SK-N-SH (cell line): ENCODE measurements at regions not wholly inside any gene's neighbourhood (a gene's known extent, or its start where the extent isn't known, plus 50 kb on each side); places are given as distances from the start of the nearest gene placed in this dataset.
A peak's percentile ranks its signal among the peaks of the same experiment; 100 is the strongest.

Source experiments
- CTCF ChIA-PET: fragments of 300-600, 350-600 bp; formaldehyde crosslinking; extraction: SDS; loops from one replicate; lab custom pipeline; 2021; lab: Yijun Ruan, JAX
- POLR2A ChIA-PET: fragments of 350-600 bp; sonication (Branson Sonifier 250); formaldehyde crosslinking; extraction: SDS; loops from one replicate; lab custom pipeline; 2020; ENCODE audit warnings: antibody characterized with exemption, inconsistent platforms; lab: Yijun Ruan, JAX
- DNase-seq: peaks from one replicate; pipeline ENCODE4 v3.0.0; 2012
- H2AFZ ChIP-seq: fragments of 200-600 bp; sonication (generic); 2 replicates; pipeline ENCODE4 v1.8.1; 2016; ENCODE audit warnings: antibody characterized with exemption, mild to moderate bottlenecking, low read depth
- H3F3A ChIP-seq: fragments of 200-600 bp; sonication (generic); replicated peaks from 2 replicates; pipeline ENCODE3; 2016; ENCODE audit warnings: antibody characterized with exemption, mild to moderate bottlenecking; ENCODE audit not compliant: insufficient read depth
- H3K27ac ChIP-seq, 2 experiments: fragments of 200-500 bp in 1 of 2; fragments of 200-600 bp in 1 of 2; sonication (Bioruptor generic) in 1 of 2; sonication (generic), shearing (Covaris generic) in 1 of 2; 2 replicates each; pipeline versions ENCODE4 v1.5.1 to v1.6.1; 2014 to 2016; ENCODE audit warnings: low read depth in 2 of 2, inconsistent platforms in 1 of 2, low read length in 1 of 2, mild to moderate bottlenecking in 1 of 2, mixed read lengths in 1 of 2
- H3K27me3 ChIP-seq: fragments of 200-600 bp; sonication (generic), shearing (Covaris generic); 2 replicates; pipeline ENCODE4 v1.6.1; 2016; ENCODE audit warnings: mixed run types; ENCODE audit not compliant: insufficient read depth
- H3K36me3 ChIP-seq, 2 experiments: fragments of 200-500 bp in 1 of 2; fragments of 200-600 bp in 1 of 2; sonication (Bioruptor generic) in 1 of 2; sonication (generic) in 1 of 2; replicated peaks in 1 of 2; 2 replicates each; pipeline versions ENCODE3 to v1.5.1; 2014 to 2016; ENCODE audit warnings: low read length in 1 of 2, mild to moderate bottlenecking in 1 of 2; ENCODE audit not compliant: insufficient read depth in 2 of 2, control insufficient read depth in 1 of 2
- H3K4me1 ChIP-seq, 2 experiments: fragments of 200-500 bp in 1 of 2; fragments of 200-600 bp in 1 of 2; sonication (Bioruptor generic) in 1 of 2; sonication (generic), shearing (Covaris generic) in 1 of 2; 2 replicates each; pipeline versions ENCODE4 v1.5.1 to v1.6.1; 2014 to 2016; ENCODE audit warnings: low read depth in 1 of 2, low read length in 1 of 2, mixed run types in 1 of 2; ENCODE audit not compliant: insufficient read depth in 2 of 2, control insufficient read depth in 1 of 2
- H3K4me2 ChIP-seq: fragments of 200-600 bp; sonication (generic), shearing (Covaris generic); 2 replicates; pipeline ENCODE4 v1.6.1; 2017; ENCODE audit warnings: mixed run types
- H3K4me3 ChIP-seq, 2 experiments: fragments of 200-500 bp in 1 of 2; fragments of 200-600 bp in 1 of 2; sonication (Bioruptor generic) in 1 of 2; sonication (generic), shearing (Covaris generic) in 1 of 2; 2 replicates each; pipeline versions ENCODE4 v1.5.1 to v1.8.1; 2014 to 2016; ENCODE audit warnings: low read depth in 2 of 2, inconsistent platforms in 1 of 2, low read length in 1 of 2, mild to moderate bottlenecking in 1 of 2, mixed read lengths in 1 of 2, moderate library complexity in 1 of 2
- H3K79me2 ChIP-seq: fragments of 200-600 bp; sonication (generic); 2 replicates; pipeline ENCODE4 v1.8.1; 2017; ENCODE audit warnings: mild to moderate bottlenecking; ENCODE audit not compliant: insufficient read depth
- H3K9ac ChIP-seq: fragments of 200-600 bp; sonication (generic); 2 replicates; pipeline ENCODE4 v1.6.1; 2017; ENCODE audit warnings: mixed run types
- H3K9me2 ChIP-seq: fragments of 200-600 bp; sonication (generic); 2 replicates; pipeline ENCODE4 v1.6.1; 2017; ENCODE audit warnings: mixed run types
- H3K9me3 ChIP-seq: fragments of 200-600 bp; sonication (generic); 2 replicates; pipeline ENCODE4 v1.6.1; 2017; ENCODE audit warnings: mixed run types, mild to moderate bottlenecking, moderate library complexity
- H4K20me1 ChIP-seq: fragments of 200-600 bp; sonication (generic); 2 replicates; pipeline ENCODE4 v1.6.1; 2017; ENCODE audit warnings: mild to moderate bottlenecking, mixed run types; ENCODE audit not compliant: insufficient read depth
- CTCF ChIP-seq: fragments of 200-600 bp; sonication (generic); IDR thresholded peaks from 2 replicates; pipeline ENCODE4 v1.6.1; 2017; ENCODE audit warnings: antibody characterized with exemption, mild to moderate bottlenecking, moderate library complexity
- EP300 ChIP-seq, 2 experiments: IDR thresholded peaks; 2 replicates each; pipeline versions ENCODE4 v1.4.0 to v1.6.1; 2012; ENCODE audit warnings: borderline replicate concordance in 1 of 2, low read depth in 1 of 2, low read length in 1 of 2
- FOXJ3 ChIP-seq: sonication (generic); formaldehyde crosslinking; IDR thresholded peaks from 2 replicates; pipeline ENCODE4 v1.5.1; 2020; ENCODE audit warnings: mild to moderate bottlenecking, missing genetic modification reagents
- FOXM1 ChIP-seq: IDR thresholded peaks from 2 replicates; pipeline ENCODE4 v1.4.0; 2012; ENCODE audit warnings: low read depth, mild to moderate bottlenecking
- GATA2 ChIP-seq: sonication (generic); formaldehyde crosslinking; IDR thresholded peaks from 2 replicates; pipeline ENCODE4 v1.5.0; 2020; ENCODE audit warnings: mild to moderate bottlenecking, missing genetic modification reagents
- MAX ChIP-seq: IDR thresholded peaks from 2 replicates; pipeline ENCODE4 v1.4.0; 2012; ENCODE audit warnings: low read depth
- MEF2A ChIP-seq: IDR thresholded peaks from 2 replicates; pipeline ENCODE4 v1.4.0; 2012; ENCODE audit warnings: low read depth, borderline replicate concordance
- MXI1 ChIP-seq: IDR thresholded peaks from 2 replicates; pipeline ENCODE4 v1.6.1; 2012; ENCODE audit warnings: mild to moderate bottlenecking, low read depth, low read length, improper control_type of control experiment
- POLR2AphosphoS5 ChIP-seq: IDR thresholded peaks from 2 replicates; pipeline ENCODE4 v1.6.1; 2012; ENCODE audit warnings: low read depth, low read length
- RAD21 ChIP-seq: IDR thresholded peaks from 2 replicates; pipeline ENCODE4 v1.6.1; 2012; ENCODE audit warnings: mild to moderate bottlenecking, low read length
- TAF1 ChIP-seq: IDR thresholded peaks from 2 replicates; pipeline ENCODE4 v1.6.1; 2012; ENCODE audit warnings: low read depth, mild to moderate bottlenecking, low read length, moderate library complexity, borderline replicate concordance
- TCF12 ChIP-seq: IDR thresholded peaks from 2 replicates; pipeline ENCODE4 v1.4.0; 2012
- USF2 ChIP-seq: fragments of 150-350 bp; IDR thresholded peaks from 2 replicates; pipeline ENCODE4 v1.6.1; 2017; ENCODE audit warnings: antibody characterized with exemption, low read length, low read depth, borderline replicate concordance
- YY1 ChIP-seq: IDR thresholded peaks from 2 replicates; pipeline ENCODE4 v1.4.0; 2012; ENCODE audit warnings: low read depth, mild to moderate bottlenecking
- whole genome bisulfite sequencing: methylation state at CpG from one replicate; pipeline ENCODE4 v1.1.6; 2017; ENCODE audit warnings: low lambda C conversion rate; 5-methylcytosine and 5-hydroxymethylcytosine counted together

GRCh38 chr3:144763878-144764454 is 792.3 kb downstream of the DIPK2A start:
- H2AFZ ChIP-seq = peak overlapping the region; percentile 29; the same call in 1 of the 2 replicates
- WGBS = 5% methylated on average over 3 of the region's 3 CpGs
- TF ChIP-seq TCF12 = no peak
- TF ChIP-seq, all 33 proteins: peak for 0

GRCh38 chr3:144770281-144770680 is 798.7 kb downstream of the DIPK2A start:
- H3K27me3 ChIP-seq = no peaks in the 10 kb centered on the region
- CTCF ChIA-PET = no interaction called here
- H3K4me3 ChIP-seq = no peak overlapping the region
- H3K9me2 ChIP-seq = no peaks in the 10 kb centered on the region
- no peak overlapping the region for H2AFZ ChIP-seq
- H3K27ac ChIP-seq = no peak overlapping the region
- no peak overlapping the region for H3K4me2 ChIP-seq
- no peaks in the 10 kb centered on the region for H3K36me3 ChIP-seq
- H3K9me3 ChIP-seq = no peaks in the 10 kb centered on the region
- WGBS = 0% methylated on average over 1 of the region's 1 CpG
- POLR2A ChIA-PET = no interaction called here
- H3K9ac ChIP-seq = no peak overlapping the region
- no peaks in the 10 kb centered on the region for H3F3A ChIP-seq
- H3K79me2 ChIP-seq = no peaks in the 10 kb centered on the region
- H4K20me1 ChIP-seq = no peaks in the 10 kb centered on the region
- no peak for TF ChIP-seq GATA2 (CRISPR knock-in tag)
- TF ChIP-seq FOXM1 = no peak
- TF ChIP-seq EP300 (IDR thresholded peaks at IDR 0.05; ENCODE audit: borderline replicate concordance in 1 of 2, low read depth in 1 of 2, low read length in 1 of 2) = no peak
- no peak for TF ChIP-seq POLR2AphosphoS5
- no peak for TF ChIP-seq RAD21
- no peak for TF ChIP-seq CTCF
- no peak for TF ChIP-seq USF2
- no peak for TF ChIP-seq MEF2A
- TF ChIP-seq YY1 = no peak
- no peak for TF ChIP-seq FOXJ3 (CRISPR knock-in tag)
- no peak for TF ChIP-seq TAF1
- no peak for TF ChIP-seq MXI1
- no peak for TF ChIP-seq MAX
- no peak for DNase-seq
- no peaks in the 10 kb centered on the region for H3K4me1 ChIP-seq

More at GRCh38 chr3:144763878-144764454, 792.3 kb downstream of the DIPK2A start:
- ChIA-PET CTCF (no interaction called here), POLR2A (no interaction called here)
- H3K4me2 ChIP-seq = peak overlapping the region; percentile 61
- H3K9me3 ChIP-seq = no peaks in the 10 kb centered on the region
- H3K4me3 ChIP-seq = peak overlapping the region; percentile 34 to 51
- H3K9ac ChIP-seq = no peak overlapping the region
- H3F3A ChIP-seq = no peaks in the 10 kb centered on the region
- H4K20me1 ChIP-seq = no peaks in the 10 kb centered on the region
- H3K9me2 ChIP-seq = no peaks in the 10 kb centered on the region
- no peak for DNase-seq
- H3K27me3 ChIP-seq = no peaks in the 10 kb centered on the region
- H3K36me3 ChIP-seq = no peaks in the 10 kb centered on the region
- no peaks in the 10 kb centered on the region for H3K4me1 ChIP-seq
- H3K79me2 ChIP-seq = no peaks in the 10 kb centered on the region
- no peak overlapping the region for H3K27ac ChIP-seq
